Gastrocnemius medialis (tissue), 4 donors: ENCODE measurements at regions not wholly inside any gene's neighbourhood (a gene's known extent, or its start where the extent isn't known, plus 50 kb on each side); places are given as distances from the start of the nearest gene placed in this dataset.

Experiments used
- ATAC-seq, 2 donors: fragments of 150-250 bp; one replicate each; pipeline ENCODE4 v1.9.1; 2016
- DNase-seq, 2 donors: peaks; one replicate each; pipeline ENCODE4 v3.0.0-alpha.2; 2019
- H3K27ac ChIP-seq, 4 donors: fragments of 200-600 bp; sonication (generic); 1 replicate in 1 of 4; 2 replicates in 3 of 4; pipeline ENCODE4 v1.5.1; 2016 to 2018; ENCODE audit warnings: mild to moderate bottlenecking in 2 of 4, moderate library complexity in 1 of 4
- H3K27me3 ChIP-seq, 3 donors: fragments of 200-600 bp; sonication (generic) in 2 of 3; 1 replicate in 1 of 3; 2 replicates in 2 of 3; pipeline versions ENCODE4 v1.5.1 to v1.6.0; 2016 to 2019; ENCODE audit warnings: mild to moderate bottlenecking in 1 of 3, moderate library complexity in 1 of 3
- H3K36me3 ChIP-seq, 2 donors: fragments of 200-600 bp; sonication (generic) in 1 of 2; one replicate each; pipeline ENCODE4 v1.5.1; 2017 to 2018
- H3K4me1 ChIP-seq, 2 donors: fragments of 200-600 bp; sonication (generic) in 1 of 2; one replicate each; pipeline ENCODE4 v1.5.1; 2016 to 2017; ENCODE audit warnings: mild to moderate bottlenecking in 2 of 2
- H3K4me3 ChIP-seq, 4 donors: fragments of 200-600 bp; sonication (generic) in 3 of 4; 1 replicate in 1 of 4; 2 replicates in 3 of 4; pipeline ENCODE4 v1.5.1; 2016 to 2019; ENCODE audit warnings: mild to moderate bottlenecking in 2 of 4
- H3K9me3 ChIP-seq, 3 donors: fragments of 200-600 bp; sonication (generic) in 2 of 3; 1 replicate in 1 of 3; 2 replicates in 2 of 3; pipeline ENCODE4 v1.5.1; 2016 to 2019
- POLR2A ChIP-seq, 2 donors: fragments of 450-650 bp; IDR thresholded peaks; one replicate each; pipeline ENCODE4 v1.6.1; 2017; ENCODE audit warnings: antibody characterized with exemption in 2 of 2, mild to moderate bottlenecking in 2 of 2, moderate library complexity in 2 of 2
- in situ Hi-C, 4 donors: fragments of 200-750 bp; cut with MboI; loops; one replicate each; pipeline versions ENCODE4 v1.15.0 to v1.8.0; 2017; ENCODE audit warnings: low sequenced_read_pairs in 4 of 4
- intact Hi-C: fragments of 100-400 bp; cut with DNase I; formaldehyde crosslinking; loops from one replicate; pipeline ENCODE4 v1.15.1; 2023; ENCODE audit warnings: low total_unique reads
- TF ChIP-seq, protein P1 (sequence below), 5 experiments: fragments of 450-650 bp in 3 of 5; fragments of 200-600 bp in 2 of 5; sonication (generic) in 2 of 5; IDR thresholded peaks in 4 of 5; conservative IDR thresholded peaks in 1 of 5; 1 replicate in 4 of 5; 2 replicates in 1 of 5; pipeline ENCODE4 v1.5.1; 2016 to 2019; ENCODE audit warnings: antibody characterized with exemption in 5 of 5, mild to moderate bottlenecking in 3 of 5, moderate library complexity in 3 of 5

DNA sequence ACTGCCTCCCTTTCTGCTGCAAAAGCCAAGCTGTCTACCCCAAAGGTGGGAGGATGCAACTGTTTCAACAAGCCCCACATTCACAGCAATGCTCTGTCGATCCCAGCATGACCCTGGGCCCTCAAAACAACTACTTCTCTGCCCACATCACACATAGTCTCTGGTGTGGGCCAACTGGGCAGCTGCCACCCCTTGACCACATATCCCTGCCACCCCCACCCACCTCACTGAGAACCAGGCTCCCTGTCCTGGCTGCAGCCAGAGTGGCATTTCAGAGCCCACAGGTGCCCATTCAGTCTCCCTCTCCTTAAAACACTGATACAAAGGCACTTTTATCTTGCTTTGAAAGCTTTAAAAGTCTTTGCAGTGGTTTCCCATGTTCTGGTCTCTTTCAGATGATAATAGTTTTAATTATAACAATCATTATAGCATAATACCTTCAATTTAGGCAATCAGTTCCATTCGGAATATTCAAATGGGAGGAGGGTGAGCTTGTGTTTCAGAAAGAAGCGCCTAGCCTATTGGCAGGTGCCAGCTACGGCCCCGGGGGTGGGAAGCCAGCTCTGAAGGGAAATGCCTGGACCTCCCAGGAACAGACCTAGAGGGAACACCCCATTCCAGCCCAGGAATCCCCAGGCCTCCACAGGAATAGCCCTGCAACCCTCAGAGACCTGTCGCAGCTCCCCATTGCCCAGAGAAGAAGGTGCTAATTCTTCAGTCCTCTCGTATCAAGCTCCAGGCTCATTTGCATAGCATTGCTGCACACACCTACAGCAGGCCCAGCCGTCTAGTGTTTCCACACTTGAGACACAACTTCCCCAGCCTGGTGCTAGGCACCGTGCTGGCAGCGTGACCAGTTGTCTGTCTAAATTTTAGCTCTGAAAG, 90.8 kb downstream of the C5orf15 start:
- Histone ChIP-seq H3K9me3 (no peaks in the 10 kb centered on the region), H3K4me3 (no peak overlapping the region), H3K27me3 (no peaks in the 10 kb centered on the region), H3K36me3 (no peaks in the 10 kb centered on the region), H3K4me1 (no peaks in the 10 kb centered on the region), H3K27ac (no peak overlapping the region)
- intact Hi-C loops: no loop called here
- TF ChIP-seq, protein P1, sequence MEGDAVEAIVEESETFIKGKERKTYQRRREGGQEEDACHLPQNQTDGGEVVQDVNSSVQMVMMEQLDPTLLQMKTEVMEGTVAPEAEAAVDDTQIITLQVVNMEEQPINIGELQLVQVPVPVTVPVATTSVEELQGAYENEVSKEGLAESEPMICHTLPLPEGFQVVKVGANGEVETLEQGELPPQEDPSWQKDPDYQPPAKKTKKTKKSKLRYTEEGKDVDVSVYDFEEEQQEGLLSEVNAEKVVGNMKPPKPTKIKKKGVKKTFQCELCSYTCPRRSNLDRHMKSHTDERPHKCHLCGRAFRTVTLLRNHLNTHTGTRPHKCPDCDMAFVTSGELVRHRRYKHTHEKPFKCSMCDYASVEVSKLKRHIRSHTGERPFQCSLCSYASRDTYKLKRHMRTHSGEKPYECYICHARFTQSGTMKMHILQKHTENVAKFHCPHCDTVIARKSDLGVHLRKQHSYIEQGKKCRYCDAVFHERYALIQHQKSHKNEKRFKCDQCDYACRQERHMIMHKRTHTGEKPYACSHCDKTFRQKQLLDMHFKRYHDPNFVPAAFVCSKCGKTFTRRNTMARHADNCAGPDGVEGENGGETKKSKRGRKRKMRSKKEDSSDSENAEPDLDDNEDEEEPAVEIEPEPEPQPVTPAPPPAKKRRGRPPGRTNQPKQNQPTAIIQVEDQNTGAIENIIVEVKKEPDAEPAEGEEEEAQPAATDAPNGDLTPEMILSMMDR (IDR thresholded peaks at IDR 0.05 in 4 of 5, conservative IDR thresholded peaks at IDR 0.05 in 1 of 5): no peak
- TF ChIP-seq POLR2A (IDR thresholded peaks at IDR 0.05): no peak
- ATAC-seq (no peak), DNase-seq (no peak)
- in situ Hi-C loops: loop anchor here in 1 of 4 donors (25.0 kb wide), 1 partner anchor 440 kb away; no protein-coding TSS in a partner anchor

DNA sequence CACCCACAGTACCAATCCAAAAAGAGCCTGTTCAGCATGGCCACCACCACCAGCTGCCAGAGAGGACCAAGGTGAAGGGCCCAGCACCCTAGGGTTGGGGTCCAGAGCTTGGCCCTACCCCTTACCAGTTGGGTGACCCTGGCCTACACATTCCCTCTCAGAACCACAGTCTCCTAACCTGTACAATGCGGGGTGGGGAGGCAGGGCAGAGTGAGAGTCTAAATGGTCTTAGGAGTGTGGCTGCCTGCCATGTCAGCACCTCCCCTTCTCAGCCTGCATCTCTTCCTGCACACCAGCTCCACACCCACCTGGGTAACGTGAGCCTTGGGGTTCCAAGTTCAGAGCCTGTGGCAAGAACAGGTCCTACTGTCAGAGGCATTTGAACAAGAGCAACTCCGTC, 92.2 kb downstream of the C5orf15 start:
- ATAC-seq (no peak), DNase-seq (no peak)
- intact Hi-C loops (no loop called here), in situ Hi-C loops (loop anchor here in 1 of 4 donors (25.0 kb wide), 1 partner anchor 439 kb away; no protein-coding TSS in a partner anchor)
- Histone ChIP-seq H3K9me3 (no peaks in the 10 kb centered on the region), H3K4me3 (no peak overlapping the region), H3K36me3 (no peaks in the 10 kb centered on the region), H3K4me1 (no peaks in the 10 kb centered on the region), H3K27ac (no peak overlapping the region), H3K27me3 (no peaks in the 10 kb centered on the region)
- TF ChIP-seq, protein P1 (IDR thresholded peaks at IDR 0.05 in 4 of 5, conservative IDR thresholded peaks at IDR 0.05 in 1 of 5): no peak
- TF ChIP-seq POLR2A (IDR thresholded peaks at IDR 0.05): no peak

DNA sequence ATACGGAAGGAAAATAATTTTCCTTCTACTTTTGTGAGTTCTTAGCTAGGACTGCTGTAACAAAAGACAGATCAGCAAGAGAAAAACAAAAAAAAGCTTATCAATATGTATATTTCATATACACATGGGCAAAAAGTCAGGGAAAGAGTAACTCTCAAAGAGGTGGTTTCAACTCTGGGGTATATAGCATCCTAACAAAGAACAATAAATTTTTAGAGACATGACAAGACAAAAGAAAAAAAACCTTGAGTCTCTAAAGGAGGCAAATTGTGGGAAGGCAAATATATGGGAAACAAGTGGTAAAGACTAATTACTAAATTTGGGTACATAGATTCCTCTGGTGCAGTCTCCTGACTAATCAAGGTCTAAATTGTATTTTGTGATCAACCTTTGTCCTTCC, 93.2 kb downstream of the C5orf15 start:
- intact Hi-C loops (no loop called here), in situ Hi-C loops (loop anchor here in 1 of 4 donors (25.0 kb wide), 1 partner anchor 438 kb away; no protein-coding TSS in a partner anchor)
- no peak for DNase-seq
- no peaks in the 10 kb centered on the region for H3K9me3 ChIP-seq
- H3K4me1 ChIP-seq: no peaks in the 10 kb centered on the region
- no peak for ATAC-seq
- no peak overlapping the region for H3K27ac ChIP-seq
- H3K36me3 ChIP-seq: no peaks in the 10 kb centered on the region
- TF ChIP-seq, protein P1 (IDR thresholded peaks at IDR 0.05 in 4 of 5, conservative IDR thresholded peaks at IDR 0.05 in 1 of 5): no peak
- no peak for TF ChIP-seq POLR2A (IDR thresholded peaks at IDR 0.05)
- no peaks in the 10 kb centered on the region for H3K27me3 ChIP-seq
- no peak overlapping the region for H3K4me3 ChIP-seq

DNA sequence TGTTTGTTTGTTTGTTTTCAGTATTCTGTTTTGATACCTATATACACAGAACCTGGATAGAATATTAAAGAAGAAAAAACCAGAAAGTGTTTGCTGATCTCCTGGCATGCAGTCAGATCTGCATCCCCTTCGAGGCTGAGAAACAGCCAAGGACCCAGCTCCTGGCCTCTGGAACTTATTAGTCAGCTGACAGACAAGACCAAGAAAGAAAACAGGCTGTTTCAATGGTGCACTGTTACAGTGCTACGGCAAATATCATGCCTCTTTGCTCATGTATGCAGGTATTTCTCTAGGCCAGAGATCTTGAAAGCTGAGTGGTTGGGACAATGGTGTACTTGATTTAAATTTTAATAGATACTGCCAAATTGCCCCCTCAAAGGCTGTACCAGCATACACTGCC, 95.0 kb downstream of the C5orf15 start:
- Histone ChIP-seq H3K4me1 (peaks cover 8 to 9% of the 10 kb centered on the region in 2 donors), H3K36me3 (no peaks in the 10 kb centered on the region), H3K27ac (no peak overlapping the region), H3K9me3 (no peaks in the 10 kb centered on the region), H3K4me3 (no peak overlapping the region), H3K27me3 (no peaks in the 10 kb centered on the region)
- no peak for DNase-seq
- in situ Hi-C loops (loop anchor here in 1 of 4 donors (25.0 kb wide), 2 partner anchors 461 to 761 kb away; no protein-coding TSS in a partner anchor), intact Hi-C loops (no loop called here)
- ATAC-seq: no peak
- TF ChIP-seq, protein P1 (IDR thresholded peaks at IDR 0.05 in 4 of 5, conservative IDR thresholded peaks at IDR 0.05 in 1 of 5): no peak
- TF ChIP-seq POLR2A (IDR thresholded peaks at IDR 0.05): no peak
